GM12878 (cell line): ENCODE measurements at regions not wholly inside any gene's neighbourhood (a gene's known extent, or its start where the extent isn't known, plus 50 kb on each side); places are given as distances from the start of the nearest gene placed in this dataset.

Experiments
- ATAC-seq: fragments of 200-7000 bp; cut with Tn5 transposase; 3 replicates; pipeline ENCODE4 v1.9.1; 2020; ENCODE audit warnings: mild to moderate bottlenecking, moderate library complexity
- BruUV-seq: library from RNA; stranded (reverse); fragments of 400-500 nt; replicated peaks from 2 replicates; lab custom pipeline; 2021; lab: Mats Ljungman, UMichigan
- CTCF ChIA-PET: fragments of 300-600 bp; sonication (Branson Sonifier 250); formaldehyde crosslinking; extraction: SDS; loops from one replicate; lab custom pipeline; 2021; ENCODE audit warnings: inconsistent platforms; lab: Yijun Ruan, JAX
- POLR2A ChIA-PET: fragments of 350-600 bp; formaldehyde crosslinking; extraction: SDS; loops from one replicate; lab custom pipeline; 2021; ENCODE audit warnings: inconsistent platforms; lab: Charles Lee
- RAD21 ChIA-PET: fragments of 300-600 bp; sonication (Branson Sonifier 250); formaldehyde crosslinking; loops from one replicate; lab custom pipeline; 2023; ENCODE audit warnings: antibody characterized with exemption; ENCODE audit not compliant: unreplicated experiment; lab: Charles Lee
- SMC1A ChIA-PET: fragments of 300-600 bp; sonication (Branson Sonifier 250); formaldehyde crosslinking; loops from one replicate; lab custom pipeline; 2023; ENCODE audit not compliant: unreplicated experiment, uncharacterized antibody; lab: Charles Lee
- DNase-seq: peaks from one replicate; pipeline ENCODE4 v3.0.0-alpha.2; 2011; ENCODE audit warnings: low read depth, low spot score
- FAIRE-seq: peaks from 3 replicates; lab custom pipeline; 2011; peaks lifted over from hg19 to GRCh38; lab: Jason Lieb, UNC
- H2AFZ ChIP-seq: 2 replicates; pipeline ENCODE4 v1.6.0; 2011; ENCODE audit warnings: low read depth, low read length, control low read depth; ENCODE audit not compliant: control insufficient read depth
- H3K27ac ChIP-seq: 2 replicates; pipeline ENCODE4 v1.5.1; 2011; ENCODE audit warnings: control low read depth; ENCODE audit not compliant: control insufficient read depth, insufficient read depth
- H3K27me3 ChIP-seq, 2 experiments: replicated peaks in 1 of 2; 2 replicates each; pipeline versions ENCODE4 v1.6.0 to v1.6.1; 2011; ENCODE audit warnings: low read length in 1 of 2; ENCODE audit not compliant: control insufficient read depth in 2 of 2, insufficient read depth in 2 of 2
- H3K36me3 ChIP-seq, 2 experiments: 2 replicates each; pipeline ENCODE4 v1.5.1; 2011; ENCODE audit warnings: low read length in 1 of 2; ENCODE audit not compliant: control insufficient read depth in 2 of 2, insufficient read depth in 2 of 2
- H3K4me1 ChIP-seq: 2 replicates; pipeline ENCODE4 v1.6.1; 2011; ENCODE audit warnings: mild to moderate bottlenecking, low read length, moderate library complexity, mixed read lengths; ENCODE audit not compliant: control insufficient read depth, insufficient read depth
- H3K4me2 ChIP-seq: 2 replicates; pipeline ENCODE4 v1.6.0; 2011; ENCODE audit warnings: control low read depth; ENCODE audit not compliant: control insufficient read depth, insufficient read depth
- H3K4me3 ChIP-seq: fragments of 200-600 bp; sonication (generic); 2 replicates; pipeline ENCODE4 v1.5.1; 2016
- H3K79me2 ChIP-seq: 2 replicates; pipeline ENCODE4 v1.6.0; 2011; ENCODE audit warnings: low read length; ENCODE audit not compliant: control insufficient read depth, insufficient read depth
- H3K9ac ChIP-seq: 2 replicates; pipeline ENCODE4 v1.8.0; 2011; ENCODE audit warnings: low read length, control low read depth, mixed read lengths; ENCODE audit not compliant: control insufficient read depth, insufficient read depth
- H3K9me3 ChIP-seq: replicated peaks from 3 replicates; pipeline ENCODE4 v1.5.1; 2011; ENCODE audit warnings: mild to moderate bottlenecking, low read length; ENCODE audit not compliant: control insufficient read depth, insufficient read depth
- H4K20me1 ChIP-seq: 2 replicates; pipeline ENCODE4 v1.6.0; 2011; ENCODE audit not compliant: control insufficient read depth, insufficient read depth
- CHD4 ChIP-seq: fragments of 200-600 bp; sonication (generic); IDR thresholded peaks from 2 replicates; pipeline ENCODE4 v1.6.1; 2016; ENCODE audit warnings: mild to moderate bottlenecking
- CUX1 ChIP-seq: IDR thresholded peaks from 2 replicates; pipeline ENCODE4 v1.6.1; 2012; ENCODE audit warnings: improper control_type of control experiment, low read depth, low read length; ENCODE audit not compliant: insufficient replicate concordance
- KDM1A ChIP-seq: fragments of 200-600 bp; sonication (generic); IDR thresholded peaks from 2 replicates; pipeline ENCODE4 v1.6.1; 2016; ENCODE audit warnings: borderline replicate concordance
- NRF1 ChIP-seq: conservative IDR thresholded peaks from 2 replicates; pipeline ENCODE4 v1.6.1; 2011; ENCODE audit warnings: mild to moderate bottlenecking, low read depth, low read length, improper control_type of control experiment
- SKIL ChIP-seq: fragments of 450-650 bp; IDR thresholded peaks from 2 replicates; pipeline ENCODE4 v1.6.1; 2017; ENCODE audit warnings: mild to moderate bottlenecking, low read depth, inconsistent platforms; ENCODE audit not compliant: poor library complexity, severe bottlenecking
- ZZZ3 ChIP-seq: IDR thresholded peaks from 2 replicates; pipeline ENCODE4 v1.6.1; 2011; ENCODE audit warnings: low read depth; ENCODE audit not compliant: control insufficient read depth, insufficient read length
- WGBS: methylation state at CpG from one replicate; pipeline ENCODE4 v1.1.6; 2016; ENCODE audit warnings: low lambda C conversion rate; ENCODE audit not compliant: insufficient replicate concordance, insufficient coverage; ENCODE audit errors: missing lambda C conversion rate; 5-methylcytosine and 5-hydroxymethylcytosine counted together
- in situ Hi-C: fragments of 300-500 bp; cut with MboI; formaldehyde crosslinking; loops from 9 replicates; pipeline ENCODE4 v1.14.3; 2018; ENCODE audit warnings: mixed read lengths
- intact Hi-C: fragments of 100-400 bp; cut with micrococcal nuclease; formaldehyde crosslinking; loops from one replicate; pipeline ENCODE4 v1.14.2; 2022; ENCODE audit not compliant: unreplicated experiment
- TF ChIP-seq, protein P1 (sequence below): fragments of 450-650 bp; conservative IDR thresholded peaks from 2 replicates; pipeline ENCODE4 v1.6.1; 2017; ENCODE audit warnings: mild to moderate bottlenecking, moderate library complexity
- TF ChIP-seq, protein P2 (sequence below): fragments of 450-650 bp; IDR thresholded peaks from 2 replicates; pipeline ENCODE4 v1.6.1; 2016; ENCODE audit warnings: mild to moderate bottlenecking

GRCh38 chr18:68429841-68430240, 285.1 kb downstream of the TMX3 start (continued):
- TF ChIP-seq CUX1 (no peak), ZZZ3 (no peak)
- TF ChIP-seq, protein P1, sequence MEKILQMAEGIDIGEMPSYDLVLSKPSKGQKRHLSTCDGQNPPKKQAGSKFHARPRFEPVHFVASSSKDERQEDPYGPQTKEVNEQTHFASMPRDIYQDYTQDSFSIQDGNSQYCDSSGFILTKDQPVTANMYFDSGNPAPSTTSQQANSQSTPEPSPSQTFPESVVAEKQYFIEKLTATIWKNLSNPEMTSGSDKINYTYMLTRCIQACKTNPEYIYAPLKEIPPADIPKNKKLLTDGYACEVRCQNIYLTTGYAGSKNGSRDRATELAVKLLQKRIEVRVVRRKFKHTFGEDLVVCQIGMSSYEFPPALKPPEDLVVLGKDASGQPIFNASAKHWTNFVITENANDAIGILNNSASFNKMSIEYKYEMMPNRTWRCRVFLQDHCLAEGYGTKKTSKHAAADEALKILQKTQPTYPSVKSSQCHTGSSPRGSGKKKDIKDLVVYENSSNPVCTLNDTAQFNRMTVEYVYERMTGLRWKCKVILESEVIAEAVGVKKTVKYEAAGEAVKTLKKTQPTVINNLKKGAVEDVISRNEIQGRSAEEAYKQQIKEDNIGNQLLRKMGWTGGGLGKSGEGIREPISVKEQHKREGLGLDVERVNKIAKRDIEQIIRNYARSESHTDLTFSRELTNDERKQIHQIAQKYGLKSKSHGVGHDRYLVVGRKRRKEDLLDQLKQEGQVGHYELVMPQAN, result no peak
- TF ChIP-seq, all 136 proteins: peak for 0

DNA sequence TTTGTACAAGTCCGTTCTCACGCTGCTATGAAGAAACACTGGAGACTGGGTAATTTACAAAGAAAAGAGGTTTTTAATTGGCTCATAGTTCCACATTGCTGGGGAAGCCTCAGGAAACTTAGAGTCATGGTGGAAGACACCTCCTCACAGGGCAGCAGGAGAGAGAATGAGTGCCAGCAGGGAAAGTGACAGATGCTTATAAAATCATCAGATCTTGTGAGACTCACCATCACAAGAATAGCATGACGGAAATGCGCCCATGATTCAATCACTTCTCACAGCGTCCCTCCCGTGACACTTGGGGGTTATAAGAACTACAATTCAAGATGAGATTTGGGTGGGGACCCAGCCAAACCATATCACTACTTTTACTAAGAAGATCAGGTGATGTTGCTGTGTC, 285.8 kb downstream of the TMX3 start:
- intact Hi-C loops, result no loop called here
- no peaks in the 10 kb centered on the region for H3K79me2 ChIP-seq
- H3K36me3 ChIP-seq, result no peaks in the 10 kb centered on the region
- in situ Hi-C loops, result no loop called here
- POLR2A ChIA-PET, result no interaction called here
- 47% methylated on average over 6 of the region's 6 CpGs for WGBS
- RAD21 ChIA-PET, result no interaction called here
- H3K9ac ChIP-seq, result no peak overlapping the region
- no peaks in the 10 kb centered on the region for H3K4me1 ChIP-seq
- no peak overlapping the region for H3K4me2 ChIP-seq
- ATAC-seq (no peak), FAIRE-seq (no peak), DNase-seq (no peak)
- no peak overlapping the region for H3K4me3 ChIP-seq
- no peak overlapping the region for H2AFZ ChIP-seq
- CTCF ChIA-PET, result no interaction called here
- H3K9me3 ChIP-seq, result no peaks in the 10 kb centered on the region
- no peaks in the 10 kb centered on the region for H4K20me1 ChIP-seq
- SMC1A ChIA-PET, result no interaction called here
- BruUV-seq, result no TSS peak
- H3K27ac ChIP-seq, result no peak overlapping the region
- H3K27me3 ChIP-seq, result no peaks in the 10 kb centered on the region
- TF ChIP-seq CHD4, result no peak
- no peak for TF ChIP-seq KDM1A
- no peak for TF ChIP-seq SKIL
- no peak for TF ChIP-seq NRF1
- TF ChIP-seq, protein P2, sequence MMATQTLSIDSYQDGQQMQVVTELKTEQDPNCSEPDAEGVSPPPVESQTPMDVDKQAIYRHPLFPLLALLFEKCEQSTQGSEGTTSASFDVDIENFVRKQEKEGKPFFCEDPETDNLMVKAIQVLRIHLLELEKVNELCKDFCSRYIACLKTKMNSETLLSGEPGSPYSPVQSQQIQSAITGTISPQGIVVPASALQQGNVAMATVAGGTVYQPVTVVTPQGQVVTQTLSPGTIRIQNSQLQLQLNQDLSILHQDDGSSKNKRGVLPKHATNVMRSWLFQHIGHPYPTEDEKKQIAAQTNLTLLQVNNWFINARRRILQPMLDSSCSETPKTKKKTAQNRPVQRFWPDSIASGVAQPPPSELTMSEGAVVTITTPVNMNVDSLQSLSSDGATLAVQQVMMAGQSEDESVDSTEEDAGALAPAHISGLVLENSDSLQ, result no peak
